ENCODE measurements at regions not wholly inside any gene's neighbourhood (a gene's known extent, or its start where the extent isn't known, plus 50 kb on each side); places are given as distances from the start of the nearest gene placed in this dataset.
"Not testable (repeated sequence)": the region's sequence is repeated elsewhere in the genome, so short reads cannot be mapped to it uniquely, and the experiment has no call there.

- H3K27me3 ChIP-seq (ENCODE audit: insufficient read depth, low read length): no peaks in the 10 kb centered on the region
Observed at GRCh38 chr1:30081379-30082102, 641.8 kb downstream of the MATN1 start.

GRCh38 chr1:30075916-30076315 lies 647.5 kb downstream of the MATN1 start:
- not testable (repeated sequence) for H4K20me1 ChIP-seq (ENCODE audit: insufficient read depth, low read length); FAIRE-seq; H3K4me3 ChIP-seq (ENCODE audit: insufficient read depth, low read depth, low read length); DNase-seq (ENCODE audit: low read depth); H3K4me3 Mint-ChIP-seq (ENCODE audit: unreplicated experiment); H3K9me3 ChIP-seq (ENCODE audit: insufficient read depth, low read depth, low read length); H3K4me1 Mint-ChIP-seq (ENCODE audit: low read depth, unreplicated experiment); H3K79me2 ChIP-seq (ENCODE audit: insufficient read depth, low read length); H3K27me3 ChIP-seq (ENCODE audit: insufficient read depth, low read length); H3K9ac ChIP-seq (ENCODE audit: low read length); H2AFZ ChIP-seq (ENCODE audit: low read depth, low read length); H3K27ac ChIP-seq (ENCODE audit: low read depth, low read length); H3K4me2 ChIP-seq (ENCODE audit: low read length); H3K4me1 ChIP-seq (ENCODE audit: insufficient read depth, low read length); H3K27me3 Mint-ChIP-seq (ENCODE audit: low read depth, unreplicated experiment); H3K27ac Mint-ChIP-seq (ENCODE audit: unreplicated experiment); H3K36me3 Mint-ChIP-seq (ENCODE audit: low read depth, unreplicated experiment); H3K36me3 ChIP-seq (ENCODE audit: insufficient read depth, low read length)
- H3K9me3 Mint-ChIP-seq (ENCODE audit: unreplicated experiment): peaks cover 19% of the 10 kb centered on the region

More at GRCh38 chr1:30081379-30082102, 641.8 kb downstream of the MATN1 start:
- DNase-seq (ENCODE audit: low read depth) (no peak), FAIRE-seq (no peak)
- H4K20me1 ChIP-seq (ENCODE audit: insufficient read depth, low read length): no peaks in the 10 kb centered on the region
- TF ChIP-seq CTCF (IDR thresholded peaks at IDR 0.05; ENCODE audit: insufficient read depth, low read depth, low read length) (no peak), EZH2 (IDR thresholded peaks at IDR 0.05; ENCODE audit: insufficient read depth, low read length) (no peak)
- no peak overlapping the region for H3K4me3 ChIP-seq (ENCODE audit: insufficient read depth, low read depth, low read length)
- Mint-ChIP-seq H3K9me3 (ENCODE audit: unreplicated experiment) (peaks cover 3% of the 10 kb centered on the region), H3K4me3 (ENCODE audit: unreplicated experiment) (no peak overlapping the region), H3K27me3 (ENCODE audit: low read depth, unreplicated experiment) (peaks cover 3% of the 10 kb centered on the region), H3K36me3 (ENCODE audit: low read depth, unreplicated experiment) (no peaks in the 10 kb centered on the region), H3K27ac (ENCODE audit: unreplicated experiment) (no peak overlapping the region), H3K4me1 (ENCODE audit: low read depth, unreplicated experiment) (peaks cover 23% of the 10 kb centered on the region)
- no peak overlapping the region for H3K9ac ChIP-seq (ENCODE audit: low read length)
- H3K4me2 ChIP-seq (ENCODE audit: low read length): no peak overlapping the region
- no peaks in the 10 kb centered on the region for H3K79me2 ChIP-seq (ENCODE audit: insufficient read depth, low read length)
- H2AFZ ChIP-seq (ENCODE audit: low read depth, low read length): no peak overlapping the region
- peaks cover 3% of the 10 kb centered on the region for H3K9me3 ChIP-seq (ENCODE audit: insufficient read depth, low read depth, low read length)
- H3K27ac ChIP-seq (ENCODE audit: low read depth, low read length): no peak overlapping the region
- H3K4me1 ChIP-seq (ENCODE audit: insufficient read depth, low read length): peaks cover 29% of the 10 kb centered on the region
- no peaks in the 10 kb centered on the region for H3K36me3 ChIP-seq (ENCODE audit: insufficient read depth, low read length)

- Mint-ChIP-seq H3K27me3 (ENCODE audit: low read depth, unreplicated experiment) (peaks cover 11% of the 10 kb centered on the region), H3K4me1 (ENCODE audit: low read depth, unreplicated experiment) (no peaks in the 10 kb centered on the region), H3K36me3 (ENCODE audit: low read depth, unreplicated experiment) (no peaks in the 10 kb centered on the region), H3K4me3 (ENCODE audit: unreplicated experiment) (no peak overlapping the region), H3K9me3 (ENCODE audit: unreplicated experiment) (no peaks in the 10 kb centered on the region), H3K27ac (ENCODE audit: unreplicated experiment) (no peak overlapping the region)
- Histone ChIP-seq H3K4me1 (ENCODE audit: insufficient read depth, low read length) (no peaks in the 10 kb centered on the region), H3K9me3 (ENCODE audit: insufficient read depth, low read depth, low read length) (no peaks in the 10 kb centered on the region), H3K36me3 (ENCODE audit: insufficient read depth, low read length) (no peaks in the 10 kb centered on the region), H3K79me2 (ENCODE audit: insufficient read depth, low read length) (no peaks in the 10 kb centered on the region), H3K27me3 (ENCODE audit: insufficient read depth, low read length) (peaks cover 3% of the 10 kb centered on the region), H3K4me3 (ENCODE audit: insufficient read depth, low read depth, low read length) (no peak overlapping the region), H3K4me2 (ENCODE audit: low read length) (no peak overlapping the region), H4K20me1 (ENCODE audit: insufficient read depth, low read length) (no peaks in the 10 kb centered on the region), H2AFZ (ENCODE audit: low read depth, low read length) (no peak overlapping the region), H3K27ac (ENCODE audit: low read depth, low read length) (no peak overlapping the region), H3K9ac (ENCODE audit: low read length) (no peak overlapping the region)
- TF ChIP-seq CTCF (IDR thresholded peaks at IDR 0.05; ENCODE audit: insufficient read depth, low read depth, low read length) (no peak), EZH2 (IDR thresholded peaks at IDR 0.05; ENCODE audit: insufficient read depth, low read length) (no peak)
- DNase-seq (ENCODE audit: low read depth) (no peak), FAIRE-seq (no peak)
Observed at GRCh38 chr1:30068787-30069472, 654.5 kb downstream of the MATN1 start.
